ENCODE measurements at regions not wholly inside any gene's neighbourhood (a gene's known extent, or its start where the extent isn't known, plus 50 kb on each side); places are given as distances from the start of the nearest gene placed in this dataset.

DNA sequence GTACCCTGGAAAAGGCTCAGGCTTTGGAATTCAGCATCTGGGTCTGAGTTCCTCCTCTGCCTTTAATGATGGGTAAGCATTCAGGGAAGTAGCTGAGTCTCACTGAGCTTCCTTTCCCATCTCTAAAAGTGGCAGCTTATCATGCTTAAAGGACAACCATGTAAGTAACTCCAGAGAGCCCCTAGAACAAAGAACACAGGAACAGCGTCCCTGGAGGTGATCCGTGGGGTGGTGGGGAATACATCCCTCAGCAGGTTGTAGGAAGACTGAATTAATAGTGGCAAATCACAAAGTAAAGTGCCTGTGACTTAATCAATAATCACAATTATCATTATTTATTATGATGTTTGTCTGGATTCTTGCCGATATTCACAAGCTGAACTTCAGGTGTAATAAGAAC, 114.7 kb upstream of the ISX start:
- no peak for TF ChIP-seq POLR2A (IDR thresholded peaks at IDR 0.05)
- TF ChIP-seq, protein P1, sequence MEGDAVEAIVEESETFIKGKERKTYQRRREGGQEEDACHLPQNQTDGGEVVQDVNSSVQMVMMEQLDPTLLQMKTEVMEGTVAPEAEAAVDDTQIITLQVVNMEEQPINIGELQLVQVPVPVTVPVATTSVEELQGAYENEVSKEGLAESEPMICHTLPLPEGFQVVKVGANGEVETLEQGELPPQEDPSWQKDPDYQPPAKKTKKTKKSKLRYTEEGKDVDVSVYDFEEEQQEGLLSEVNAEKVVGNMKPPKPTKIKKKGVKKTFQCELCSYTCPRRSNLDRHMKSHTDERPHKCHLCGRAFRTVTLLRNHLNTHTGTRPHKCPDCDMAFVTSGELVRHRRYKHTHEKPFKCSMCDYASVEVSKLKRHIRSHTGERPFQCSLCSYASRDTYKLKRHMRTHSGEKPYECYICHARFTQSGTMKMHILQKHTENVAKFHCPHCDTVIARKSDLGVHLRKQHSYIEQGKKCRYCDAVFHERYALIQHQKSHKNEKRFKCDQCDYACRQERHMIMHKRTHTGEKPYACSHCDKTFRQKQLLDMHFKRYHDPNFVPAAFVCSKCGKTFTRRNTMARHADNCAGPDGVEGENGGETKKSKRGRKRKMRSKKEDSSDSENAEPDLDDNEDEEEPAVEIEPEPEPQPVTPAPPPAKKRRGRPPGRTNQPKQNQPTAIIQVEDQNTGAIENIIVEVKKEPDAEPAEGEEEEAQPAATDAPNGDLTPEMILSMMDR (IDR thresholded peaks at IDR 0.05): no peak

Measured in body of pancreas (tissue), 4 donors.